ENCODE measurements at regions not wholly inside any gene's neighbourhood (a gene's known extent, or its start where the extent isn't known, plus 50 kb on each side); places are given as distances from the start of the nearest gene placed in this dataset.

DNA sequence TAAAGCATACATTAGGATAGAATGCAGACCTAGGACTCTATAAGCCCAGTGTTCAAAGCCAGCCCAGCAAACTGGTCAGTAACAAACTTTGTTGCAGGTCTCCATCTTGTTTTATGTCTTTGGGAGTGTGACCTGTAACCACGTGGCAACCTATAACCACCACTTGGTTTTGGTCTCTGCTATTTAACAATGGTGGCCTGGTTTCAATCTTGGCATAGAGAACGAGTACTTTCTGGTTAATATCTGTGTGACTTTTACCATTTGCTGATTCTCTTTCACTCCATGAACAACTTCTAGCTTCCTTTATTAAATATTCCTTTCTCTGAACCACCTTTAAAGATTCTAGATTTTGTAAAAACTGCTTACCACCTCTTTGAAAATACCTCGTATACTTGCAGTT lies 118.5 kb downstream of the KCNS3 start:
- no peaks in the 10 kb centered on the region for H3K4me1 ChIP-seq (ENCODE audit: insufficient read depth)
- no peak overlapping the region for H3K4me3 ChIP-seq
- no peak overlapping the region for H2AFZ ChIP-seq
- DNase-seq (ENCODE audit: low spot score) (no peak), ATAC-seq (no peak)
- no peak for TF ChIP-seq ZNF331 (CRISPR knock-in tag; IDR thresholded peaks at IDR 0.05; ENCODE audit: low read depth)
- no peak for TF ChIP-seq ZNF114 (CRISPR knock-in tag; IDR thresholded peaks at IDR 0.05)
- TF ChIP-seq STAT1 (IDR thresholded peaks at IDR 0.05; ENCODE audit: unreplicated experiment): no peak
- TF ChIP-seq, protein P1, sequence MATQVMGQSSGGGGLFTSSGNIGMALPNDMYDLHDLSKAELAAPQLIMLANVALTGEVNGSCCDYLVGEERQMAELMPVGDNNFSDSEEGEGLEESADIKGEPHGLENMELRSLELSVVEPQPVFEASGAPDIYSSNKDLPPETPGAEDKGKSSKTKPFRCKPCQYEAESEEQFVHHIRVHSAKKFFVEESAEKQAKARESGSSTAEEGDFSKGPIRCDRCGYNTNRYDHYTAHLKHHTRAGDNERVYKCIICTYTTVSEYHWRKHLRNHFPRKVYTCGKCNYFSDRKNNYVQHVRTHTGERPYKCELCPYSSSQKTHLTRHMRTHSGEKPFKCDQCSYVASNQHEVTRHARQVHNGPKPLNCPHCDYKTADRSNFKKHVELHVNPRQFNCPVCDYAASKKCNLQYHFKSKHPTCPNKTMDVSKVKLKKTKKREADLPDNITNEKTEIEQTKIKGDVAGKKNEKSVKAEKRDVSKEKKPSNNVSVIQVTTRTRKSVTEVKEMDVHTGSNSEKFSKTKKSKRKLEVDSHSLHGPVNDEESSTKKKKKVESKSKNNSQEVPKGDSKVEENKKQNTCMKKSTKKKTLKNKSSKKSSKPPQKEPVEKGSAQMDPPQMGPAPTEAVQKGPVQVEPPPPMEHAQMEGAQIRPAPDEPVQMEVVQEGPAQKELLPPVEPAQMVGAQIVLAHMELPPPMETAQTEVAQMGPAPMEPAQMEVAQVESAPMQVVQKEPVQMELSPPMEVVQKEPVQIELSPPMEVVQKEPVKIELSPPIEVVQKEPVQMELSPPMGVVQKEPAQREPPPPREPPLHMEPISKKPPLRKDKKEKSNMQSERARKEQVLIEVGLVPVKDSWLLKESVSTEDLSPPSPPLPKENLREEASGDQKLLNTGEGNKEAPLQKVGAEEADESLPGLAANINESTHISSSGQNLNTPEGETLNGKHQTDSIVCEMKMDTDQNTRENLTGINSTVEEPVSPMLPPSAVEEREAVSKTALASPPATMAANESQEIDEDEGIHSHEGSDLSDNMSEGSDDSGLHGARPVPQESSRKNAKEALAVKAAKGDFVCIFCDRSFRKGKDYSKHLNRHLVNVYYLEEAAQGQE (IDR thresholded peaks at IDR 0.05; ENCODE audit: unreplicated experiment): no peak
- no peak overlapping the region for H3K4me2 ChIP-seq
- peaks cover 59% of the 10 kb centered on the region for H3K9me3 Mint-ChIP-seq
- H3K27me3 ChIP-seq (ENCODE audit: insufficient read depth): no peaks in the 10 kb centered on the region
- peaks cover 7% of the 10 kb centered on the region; the same call in 1 of the 2 replicates for H3K36me3 ChIP-seq (ENCODE audit: insufficient read depth)
- H3K27ac Mint-ChIP-seq: no peak overlapping the region
- H3K27ac ChIP-seq (ENCODE audit: low read depth): no peak overlapping the region
- no peaks in the 10 kb centered on the region for H3K27me3 Mint-ChIP-seq (ENCODE audit: insufficient read depth, low read depth, poor library complexity)
- peaks cover 3% of the 10 kb centered on the region; the same call in 1 of the 2 replicates for H3K9me2 ChIP-seq (ENCODE audit: insufficient read depth)
- H4K20me1 ChIP-seq (replicated peaks; ENCODE audit: insufficient read depth): no peaks in the 10 kb centered on the region
- H3K4me3 Mint-ChIP-seq: no peak overlapping the region
- no peaks in the 10 kb centered on the region for H3K4me1 Mint-ChIP-seq
- no peaks in the 10 kb centered on the region for H3F3A ChIP-seq (replicated peaks; ENCODE audit: low read depth)
- H3K36me3 Mint-ChIP-seq (ENCODE audit: low read depth): peaks cover 7% of the 10 kb centered on the region; the same call in 2 of the 3 replicates
- H3K79me2 ChIP-seq (replicated peaks; ENCODE audit: insufficient read depth): no peaks in the 10 kb centered on the region

DNA sequence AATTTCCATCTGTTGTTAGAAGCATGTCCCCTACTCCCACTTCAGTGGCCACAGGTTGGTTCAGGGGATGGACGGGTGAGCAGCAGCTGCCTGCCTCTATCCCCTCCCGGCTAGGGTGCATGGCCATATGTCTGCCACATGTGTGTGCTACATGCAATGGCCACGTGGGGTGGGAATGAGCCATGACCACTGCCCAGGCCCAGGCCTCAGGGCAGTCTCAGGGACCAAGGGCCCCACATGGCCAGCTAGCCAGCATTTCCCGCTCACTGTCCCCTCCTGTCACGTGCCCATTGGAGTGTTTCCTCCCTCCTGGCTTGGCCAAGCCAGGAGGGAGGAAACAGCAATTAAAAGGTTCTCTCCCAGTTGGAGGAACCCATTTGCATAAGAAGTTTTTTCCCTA lies 117.1 kb downstream of the KCNS3 start:
- Histone ChIP-seq H3K79me2 (replicated peaks; ENCODE audit: insufficient read depth) (no peaks in the 10 kb centered on the region), H3K4me3 (no peak overlapping the region), H3K27me3 (ENCODE audit: insufficient read depth) (no peaks in the 10 kb centered on the region), H3F3A (replicated peaks; ENCODE audit: low read depth) (no peaks in the 10 kb centered on the region), H4K20me1 (replicated peaks; ENCODE audit: insufficient read depth) (no peaks in the 10 kb centered on the region), H3K9me2 (ENCODE audit: insufficient read depth) (peaks cover 3% of the 10 kb centered on the region; the same call in 1 of the 2 replicates), H3K36me3 (ENCODE audit: insufficient read depth) (peaks cover 7% of the 10 kb centered on the region; the same call in 1 of the 2 replicates), H3K27ac (ENCODE audit: low read depth) (no peak overlapping the region), H2AFZ (no peak overlapping the region), H3K4me1 (ENCODE audit: insufficient read depth) (no peaks in the 10 kb centered on the region), H3K4me2 (no peak overlapping the region)
- no peak overlapping the region for H3K4me3 Mint-ChIP-seq
- peaks cover 7% of the 10 kb centered on the region; the same call in 2 of the 3 replicates for H3K36me3 Mint-ChIP-seq (ENCODE audit: low read depth)
- H3K27me3 Mint-ChIP-seq (ENCODE audit: insufficient read depth, low read depth, poor library complexity): no peaks in the 10 kb centered on the region
- H3K27ac Mint-ChIP-seq: no peak overlapping the region
- TF ChIP-seq, protein P2, sequence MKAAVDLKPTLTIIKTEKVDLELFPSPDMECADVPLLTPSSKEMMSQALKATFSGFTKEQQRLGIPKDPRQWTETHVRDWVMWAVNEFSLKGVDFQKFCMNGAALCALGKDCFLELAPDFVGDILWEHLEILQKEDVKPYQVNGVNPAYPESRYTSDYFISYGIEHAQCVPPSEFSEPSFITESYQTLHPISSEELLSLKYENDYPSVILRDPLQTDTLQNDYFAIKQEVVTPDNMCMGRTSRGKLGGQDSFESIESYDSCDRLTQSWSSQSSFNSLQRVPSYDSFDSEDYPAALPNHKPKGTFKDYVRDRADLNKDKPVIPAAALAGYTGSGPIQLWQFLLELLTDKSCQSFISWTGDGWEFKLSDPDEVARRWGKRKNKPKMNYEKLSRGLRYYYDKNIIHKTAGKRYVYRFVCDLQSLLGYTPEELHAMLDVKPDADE (IDR thresholded peaks at IDR 0.05): no peak
- TF ChIP-seq STAT1 (IDR thresholded peaks at IDR 0.05; ENCODE audit: unreplicated experiment): no peak
- TF ChIP-seq EZH2 (IDR thresholded peaks at IDR 0.05; ENCODE audit: low read depth, unreplicated experiment): no peak
- TF ChIP-seq ZNF331 (CRISPR knock-in tag; IDR thresholded peaks at IDR 0.05; ENCODE audit: low read depth): no peak
- TF ChIP-seq NANOG (IDR thresholded peaks at IDR 0.05; ENCODE audit: borderline replicate concordance): no peak
- TF ChIP-seq, protein P3, sequence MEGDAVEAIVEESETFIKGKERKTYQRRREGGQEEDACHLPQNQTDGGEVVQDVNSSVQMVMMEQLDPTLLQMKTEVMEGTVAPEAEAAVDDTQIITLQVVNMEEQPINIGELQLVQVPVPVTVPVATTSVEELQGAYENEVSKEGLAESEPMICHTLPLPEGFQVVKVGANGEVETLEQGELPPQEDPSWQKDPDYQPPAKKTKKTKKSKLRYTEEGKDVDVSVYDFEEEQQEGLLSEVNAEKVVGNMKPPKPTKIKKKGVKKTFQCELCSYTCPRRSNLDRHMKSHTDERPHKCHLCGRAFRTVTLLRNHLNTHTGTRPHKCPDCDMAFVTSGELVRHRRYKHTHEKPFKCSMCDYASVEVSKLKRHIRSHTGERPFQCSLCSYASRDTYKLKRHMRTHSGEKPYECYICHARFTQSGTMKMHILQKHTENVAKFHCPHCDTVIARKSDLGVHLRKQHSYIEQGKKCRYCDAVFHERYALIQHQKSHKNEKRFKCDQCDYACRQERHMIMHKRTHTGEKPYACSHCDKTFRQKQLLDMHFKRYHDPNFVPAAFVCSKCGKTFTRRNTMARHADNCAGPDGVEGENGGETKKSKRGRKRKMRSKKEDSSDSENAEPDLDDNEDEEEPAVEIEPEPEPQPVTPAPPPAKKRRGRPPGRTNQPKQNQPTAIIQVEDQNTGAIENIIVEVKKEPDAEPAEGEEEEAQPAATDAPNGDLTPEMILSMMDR (conservative IDR thresholded peaks at IDR 0.05; ENCODE audit: low read depth in 2 of 2): no peak
- no peak for TF ChIP-seq CREB1 (CRISPR knock-in tag; IDR thresholded peaks at IDR 0.05; ENCODE audit: low read depth)
- TF ChIP-seq POLR2AphosphoS5 (IDR thresholded peaks at IDR 0.05; ENCODE audit: low read depth): no peak
- TF ChIP-seq, protein P1 (IDR thresholded peaks at IDR 0.05; ENCODE audit: unreplicated experiment): no peak
- no peak for TF ChIP-seq EZH2phosphoT487 (IDR thresholded peaks at IDR 0.05; ENCODE audit: unreplicated experiment)
- no peak for DNase-seq (ENCODE audit: low spot score)
- ATAC-seq: no peak
- peaks cover 47% of the 10 kb centered on the region for H3K9me3 Mint-ChIP-seq
- H3K4me1 Mint-ChIP-seq: no peaks in the 10 kb centered on the region
